HS-5 (cell line): ENCODE measurements at regions not wholly inside any gene's neighbourhood (a gene's known extent, or its start where the extent isn't known, plus 50 kb on each side); places are given as distances from the start of the nearest gene placed in this dataset.
A peak's percentile ranks its signal among the peaks of the same experiment; 100 is the strongest.

Experiments used
- DNase-seq: peaks from one replicate; pipeline ENCODE4 v3.0.0-alpha.2; 2012; ENCODE audit warnings: low read depth

DNA sequence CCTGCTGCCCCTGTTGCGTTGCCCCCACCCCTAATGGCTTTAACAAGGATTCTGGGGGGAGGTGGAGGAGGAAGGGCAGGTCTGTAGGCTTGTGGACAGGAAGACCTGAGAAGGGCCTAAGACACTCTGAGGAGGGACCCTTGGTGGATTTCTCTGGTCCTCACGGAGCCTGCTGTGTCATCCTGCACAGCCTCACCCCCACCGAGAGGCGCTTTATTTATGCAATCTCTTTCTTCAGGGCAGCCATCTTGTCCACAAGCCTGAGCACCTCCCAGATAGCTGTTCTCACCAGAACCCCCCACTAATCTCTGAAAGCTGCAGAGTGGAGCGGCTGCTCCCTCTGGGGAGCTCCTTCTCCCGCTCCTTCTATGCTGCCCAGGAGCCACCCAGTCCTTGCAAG lies 59.3 kb upstream of the MLN start:
- no peak for DNase-seq

- no peak for DNase-seq
These were observed 58.7 kb upstream of the MLN start for GRCh38 chr6:33862536-33862935.

- DNase-seq: no peak
These were observed 57.9 kb upstream of the MLN start for GRCh38 chr6:33861722-33862121.

GRCh38 chr6:33860706-33861474 lies 57.1 kb upstream of the MLN start:
- DNase-seq: no peak

DNA sequence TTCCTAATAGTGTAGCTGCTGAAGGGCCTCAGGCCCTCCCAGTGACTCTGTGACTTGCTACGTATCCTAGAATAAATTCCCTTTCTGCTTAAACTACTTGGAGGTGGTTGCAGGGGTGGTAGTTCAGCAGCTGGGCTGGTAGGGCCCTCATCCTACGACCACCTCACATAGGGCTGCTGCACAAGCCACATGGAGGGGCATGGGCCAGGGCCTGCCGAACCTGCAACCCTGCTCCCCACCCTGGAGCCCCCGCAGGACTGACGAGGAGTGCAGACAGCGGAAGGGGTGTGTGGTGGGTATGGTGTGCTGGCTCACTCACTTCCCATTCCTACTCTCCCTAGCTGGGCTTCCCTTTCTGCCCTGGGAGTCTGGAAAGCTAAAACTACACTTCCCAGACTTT lies 56.2 kb upstream of the MLN start:
- no peak for DNase-seq

GRCh38 chr6:33858804-33859505 lies 55.2 kb upstream of the MLN start:
- DNase-seq: no peak

- DNase-seq: peak; percentile 47
These were observed 54.2 kb upstream of the MLN start for GRCh38 chr6:33857932-33858475.

GRCh38 chr6:33857093-33857931 lies 53.5 kb upstream of the MLN start:
- DNase-seq: no peak

DNA sequence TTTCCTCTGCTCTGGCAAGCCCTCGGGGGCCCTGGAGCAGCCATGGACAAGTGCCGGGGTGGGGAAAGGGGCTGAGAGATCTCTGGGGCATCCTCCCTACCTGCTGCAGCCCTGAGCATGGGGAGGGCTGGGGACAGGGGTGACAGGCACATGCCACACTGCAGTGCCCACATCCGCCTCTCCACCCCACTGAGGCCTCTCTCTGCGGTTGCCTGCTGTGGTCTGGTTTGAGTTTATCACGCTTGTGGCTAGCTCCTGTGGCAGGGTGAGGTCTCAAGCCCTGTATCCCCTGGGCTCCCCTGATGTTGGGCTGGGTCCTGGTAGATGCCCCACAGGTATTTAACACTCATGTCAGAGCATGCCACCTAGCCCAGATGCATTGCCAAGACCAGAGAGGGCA lies 52.9 kb upstream of the MLN start:
- DNase-seq: no peak

GRCh38 chr6:33856031-33856590 lies 52.3 kb upstream of the MLN start:
- no peak for DNase-seq

DNA sequence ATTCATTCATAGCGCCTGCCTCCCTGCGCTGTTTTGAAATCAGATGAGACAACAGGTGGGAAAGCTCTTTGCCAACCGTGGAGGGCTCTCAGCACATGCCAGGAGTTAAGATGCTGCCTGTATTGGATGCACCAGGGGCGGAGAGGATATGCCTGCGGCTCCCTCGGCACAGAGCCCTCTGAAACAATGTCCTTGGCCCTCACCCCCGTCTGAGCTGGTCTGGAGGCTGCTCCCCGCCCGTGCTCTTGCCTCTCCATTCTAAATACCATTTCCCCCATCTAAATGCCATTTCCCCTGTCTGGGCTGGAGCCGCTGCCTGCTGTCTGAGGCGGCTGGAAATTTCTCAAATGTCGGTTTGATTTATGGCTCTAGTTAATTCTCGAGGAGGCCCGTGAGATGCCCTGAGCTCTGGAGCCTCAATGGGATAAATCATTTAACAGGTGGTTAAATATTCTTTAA lies 50.8 kb upstream of the MLN start:
- DNase-seq: no peak

- no peak for DNase-seq
These were observed 49.9 kb upstream of the MLN start for GRCh38 chr6:33853736-33854135.
